D721Med (cell line): ENCODE measurements at regions not wholly inside any gene's neighbourhood (a gene's known extent, or its start where the extent isn't known, plus 50 kb on each side); places are given as distances from the start of the nearest gene placed in this dataset.

Experiments used
- DNase-seq: peaks from one replicate; pipeline ENCODE4 v3.0.0; 2011; ENCODE audit warnings: low spot score; ENCODE audit not compliant: insufficient read length
- FAIRE-seq: peaks from 2 replicates; lab custom pipeline; 2011; peaks lifted over from hg19 to GRCh38; lab: Jason Lieb, UNC
- CTCF ChIP-seq: IDR thresholded peaks from 2 replicates; pipeline ENCODE4 v1.5.1; 2012; ENCODE audit warnings: mild to moderate bottlenecking, control low read depth; ENCODE audit not compliant: insufficient read depth; ENCODE audit errors: missing control alignments

GRCh38 chr2:196335221-196335634, 163.8 kb upstream of the STK17B start:
- TF ChIP-seq CTCF, result no peak
- DNase-seq, result no peak
- no peak for FAIRE-seq

GRCh38 chr2:196336207-196336606, 164.8 kb upstream of the STK17B start:
- no peak for DNase-seq
- TF ChIP-seq CTCF, result no peak
- no peak for FAIRE-seq

- TF ChIP-seq CTCF, result no peak
- FAIRE-seq (no peak), DNase-seq (no peak)
Observed at GRCh38 chr2:196336715-196337114, 165.3 kb upstream of the STK17B start.

GRCh38 chr2:196337208-196337953, 166.0 kb upstream of the STK17B start:
- DNase-seq (no peak), FAIRE-seq (no peak)

GRCh38 chr2:196338440-196338839, 167.1 kb upstream of the STK17B start:
- FAIRE-seq (no peak), DNase-seq (no peak)
- no peak for TF ChIP-seq CTCF

More at GRCh38 chr2:196337208-196337953, 166.0 kb upstream of the STK17B start:
- peak; percentile 45 for TF ChIP-seq CTCF

- DNase-seq (no peak), FAIRE-seq (no peak)
Observed at GRCh38 chr2:196341277-196341841, 170.0 kb upstream of the STK17B start.

More at GRCh38 chr2:196341277-196341841, 170.0 kb upstream of the STK17B start:
- TF ChIP-seq CTCF, result no peak
